Heart right ventricle (tissue), 16 donors: ENCODE measurements at regions not wholly inside any gene's neighbourhood (a gene's known extent, or its start where the extent isn't known, plus 50 kb on each side); places are given as distances from the start of the nearest gene placed in this dataset.

Experiments
- ATAC-seq, 8 donors: fragments of 200-7000 bp; cut with Tn5 transposase; one replicate each; pipeline ENCODE4 v1.9.1; 2020; ENCODE audit warnings: mild to moderate bottlenecking in 8 of 8, moderate library complexity in 8 of 8, moderate number of reproducible peaks in 1 of 8
- DNase-seq, 2 donors: peaks; one replicate each; pipeline ENCODE4 v3.0.0-alpha.2; 2020
- H3K27ac ChIP-seq, 10 donors: fragments of 200-600 bp; sonication (generic) in 2 of 10; one replicate each; pipeline versions ENCODE4 v1.5.0 to v1.8.0; 2020 to 2022; ENCODE audit warnings: mild to moderate bottlenecking in 3 of 10
- H3K27me3 ChIP-seq, 7 donors: fragments of 200-600 bp; one replicate each; pipeline ENCODE4 v1.8.0; 2021 to 2022; ENCODE audit warnings: mild to moderate bottlenecking in 2 of 7
- H3K36me3 ChIP-seq, 9 donors: fragments of 200-600 bp; sonication (generic) in 1 of 9; one replicate each; pipeline versions ENCODE4 v1.5.0 to v1.8.0; 2020 to 2022; ENCODE audit warnings: mild to moderate bottlenecking in 2 of 9
- H3K4me1 ChIP-seq, 9 donors: fragments of 200-600 bp; sonication (generic) in 1 of 9; one replicate each; pipeline versions ENCODE4 v1.5.0 to v1.8.0; 2020 to 2022; ENCODE audit warnings: mild to moderate bottlenecking in 4 of 9
- H3K4me3 ChIP-seq, 10 donors: fragments of 200-600 bp; sonication (generic) in 2 of 10; one replicate each; pipeline versions ENCODE4 v1.5.0 to v1.8.0; 2020 to 2022; ENCODE audit warnings: mild to moderate bottlenecking in 7 of 10, moderate library complexity in 2 of 10
- H3K9me3 ChIP-seq, 11 donors: fragments of 200-600 bp in 10 of 11; sonication (generic) in 2 of 11; one replicate each; pipeline versions ENCODE4 v1.5.0 to v1.8.0; 2013 to 2022; ENCODE audit warnings: mild to moderate bottlenecking in 2 of 11, control low read depth in 1 of 11, moderate library complexity in 1 of 11
- CTCF ChIP-seq, 9 donors: fragments of 200-600 bp; sonication (generic) in 2 of 9; IDR thresholded peaks; one replicate each; pipeline versions ENCODE4 v1.5.0 to v1.8.0; 2021 to 2022; ENCODE audit warnings: antibody characterized with exemption in 9 of 9, mild to moderate bottlenecking in 5 of 9, moderate library complexity in 1 of 9
- WGBS, 2 donors: extraction: QIAGEN DNeasy Blood & Tissue Kit; methylation state at CpG; one replicate each; pipeline ENCODE4 v1.1.7; 2013; ENCODE audit warnings: inconsistent platforms in 1 of 2; 5-methylcytosine and 5-hydroxymethylcytosine counted together
- intact Hi-C, 10 donors: fragments of 100-400 bp; cut with DNase I; formaldehyde crosslinking; loops; one replicate each; pipeline versions ENCODE4 v1.11.1 to v1.14.2; 2022
- donor health status: Arrhythmogenic right ventricular cardiomyopathy.
- donor health status: ischemic (EF 13 %, LVEDD 7.1; RV severe dilation, severe dysfunction).
- donor health status: healthy with polysubstance abuse.
- donor health status: DM: no; HTN: yes; CAD: no.
- donor health status: DM: no; HTN: no; CAD: no.
- donor health status: ischemic (EF 25% LVEDD 6.9; RV normal size, moderate dysfunction).
- donor health status: ischemic (EF 25% LVEDD 5.7; RV mildly dilated, moderate dysfunction).
- donor health status: healthy.
- donor health status: DM: yes; HTN: yes; CAD: no.
- donor health status: Ischemic cardiomyopathy.
- donor health status: ischemic (EF 35%, LVEDD 5.7; RV mildly dilated, moderate dysfunction).
- donor health status: nonischemic (EF 11% LVEDD 7.7; RV severe dilation, severe dysfunction).
- donor health status: DM: yes; HTN: yes; CAD: no.
- donor health status: PGD.
- donor health status: ischemic (EF 29% LVEDD 5.4; RV normal size, mild dysfunction).
- donor health status: nonischemic (EF 23%, LVEDD 6.1; RV moderate dilation, normal function).

GRCh38 chr14:85235868-85236267 lies 294.1 kb upstream of the FLRT2 start:
- peaks cover 0 to 3% (median 2%) of the 10 kb centered on the region in 9 donors for H3K4me1 ChIP-seq
- no peak for ATAC-seq
- no peak for TF ChIP-seq CTCF (IDR thresholded peaks at IDR 0.05)
- no peak overlapping the region for H3K27ac ChIP-seq
- no peak for DNase-seq
- no peak overlapping the region for H3K4me3 ChIP-seq
- no peaks in the 10 kb centered on the region for H3K27me3 ChIP-seq
- peaks cover 0 to 8% (median 0%) of the 10 kb centered on the region in 11 donors for H3K9me3 ChIP-seq
- intact Hi-C loops: no loop called here
- H3K36me3 ChIP-seq: no peaks in the 10 kb centered on the region
- WGBS, 2 donors: 74 to 75% methylated on average over 3 of the region's 3 CpGs

- no peak for TF ChIP-seq CTCF (IDR thresholded peaks at IDR 0.05)
- Histone ChIP-seq H3K9me3 (peaks cover 0 to 4% (median 0%) of the 10 kb centered on the region in 11 donors), H3K4me1 (peaks cover 0 to 8% (median 4%) of the 10 kb centered on the region in 9 donors), H3K27ac (no peak overlapping the region), H3K36me3 (no peaks in the 10 kb centered on the region), H3K27me3 (no peaks in the 10 kb centered on the region), H3K4me3 (no peak overlapping the region)
- 92 to 94% methylated on average over 1 of the region's 1 CpG for WGBS, 2 donors
- intact Hi-C loops: no loop called here
- no peak for ATAC-seq
- no peak for DNase-seq
These were observed 293.6 kb upstream of the FLRT2 start for GRCh38 chr14:85236296-85236695.

DNA sequence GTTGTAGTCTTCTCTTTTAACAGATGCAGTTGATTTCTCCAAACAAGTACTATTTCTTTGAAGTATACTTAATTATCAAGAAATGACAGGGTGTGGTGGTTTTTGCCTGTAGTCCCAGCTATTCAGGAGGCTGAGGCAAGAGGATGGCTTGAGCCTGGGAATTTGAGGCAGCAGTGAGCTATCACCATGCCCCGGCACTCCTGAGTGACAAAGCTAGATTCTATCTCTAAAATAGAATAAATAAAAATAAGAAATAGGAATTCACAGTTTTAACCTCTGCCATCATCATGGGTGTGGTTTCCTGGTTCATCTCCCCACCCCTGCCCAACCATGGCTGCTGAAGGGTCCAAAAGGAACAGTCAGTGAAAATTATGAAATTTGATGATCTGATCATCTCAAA lies 290.2 kb upstream of the FLRT2 start:
- ATAC-seq (no peak), DNase-seq (no peak)
- Histone ChIP-seq H3K9me3 (no peaks in the 10 kb centered on the region), H3K4me3 (no peak overlapping the region), H3K27ac (no peak overlapping the region), H3K27me3 (no peaks in the 10 kb centered on the region), H3K4me1 (peaks cover 0 to 14% (median 7%) of the 10 kb centered on the region in 9 donors), H3K36me3 (no peaks in the 10 kb centered on the region)
- WGBS, 2 donors: 72 to 77% methylated on average over 1 of the region's 1 CpG
- intact Hi-C loops: no loop called here
- no peak for TF ChIP-seq CTCF (IDR thresholded peaks at IDR 0.05)

DNA sequence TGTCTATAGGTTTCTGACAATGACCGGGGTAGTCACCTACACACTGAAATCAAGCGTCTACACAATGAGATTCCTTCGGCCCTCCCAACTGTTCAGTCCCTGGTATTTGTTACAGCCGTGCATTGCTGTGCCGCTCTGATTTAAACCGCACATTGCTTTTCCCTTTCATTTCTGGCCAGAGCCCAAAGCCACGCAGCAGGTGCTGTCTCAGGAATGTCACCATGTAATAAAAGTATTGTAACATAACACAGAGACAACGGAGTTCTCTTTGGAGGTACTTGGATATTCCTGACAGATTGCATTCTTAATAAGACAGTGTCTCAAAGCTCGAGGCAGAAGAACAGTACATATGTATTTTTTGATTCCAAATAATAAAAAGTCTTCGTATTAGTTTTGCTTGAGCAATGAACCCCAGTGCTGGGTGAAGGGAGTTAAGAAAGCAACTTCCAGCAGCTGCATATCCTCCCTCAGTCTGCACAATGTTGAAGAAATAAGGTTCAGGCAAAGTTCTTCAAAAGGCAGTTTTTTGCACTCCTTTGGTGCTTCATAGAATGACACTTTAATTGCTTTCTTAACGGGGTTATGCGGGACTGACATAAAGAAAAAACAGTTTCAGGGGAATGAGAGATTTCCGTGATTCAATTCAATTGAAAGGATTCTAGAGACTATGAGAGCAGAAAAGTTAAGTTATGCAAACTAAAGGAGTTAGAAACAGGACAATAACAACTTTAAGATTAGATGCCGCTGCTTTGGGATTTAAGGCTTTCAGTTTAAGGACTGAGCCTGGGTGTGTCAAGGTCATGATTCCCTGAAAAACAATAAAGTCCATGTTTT lies 288.7 kb upstream of the FLRT2 start:
- TF ChIP-seq CTCF (IDR thresholded peaks at IDR 0.05): no peak
- intact Hi-C loops: no loop called here
- no peaks in the 10 kb centered on the region for H3K27me3 ChIP-seq
- H3K4me1 ChIP-seq: peaks cover 0 to 14% (median 7%) of the 10 kb centered on the region in 9 donors
- H3K27ac ChIP-seq: peak overlapping the region in 1 of 10 donors; percentile 7
- H3K9me3 ChIP-seq: no peaks in the 10 kb centered on the region
- no peak for DNase-seq
- WGBS, 2 donors: 27 to 28% methylated on average over 14 of the region's 14 CpGs
- H3K36me3 ChIP-seq: no peaks in the 10 kb centered on the region
- ATAC-seq: no peak
- H3K4me3 ChIP-seq: peak overlapping the region in 2 of 10 donors; percentile 6 to 13
